SK-N-SH treated with all-trans-retinoic acid at 6 μM for 48 hours (cell line): ENCODE measurements at regions not wholly inside any gene's neighbourhood (a gene's known extent, or its start where the extent isn't known, plus 50 kb on each side); places are given as distances from the start of the nearest gene placed in this dataset.

Source experiments
- ATAC-seq: fragments of 200-7000 bp; cut with Tn5 transposase; 3 replicates; pipeline ENCODE4 v1.9.1; 2020; ENCODE audit warnings: mild to moderate bottlenecking, moderate library complexity
- ARNTL ChIP-seq: fragments of 450-650 bp; formaldehyde crosslinking; IDR thresholded peaks from 2 replicates; pipeline ENCODE4 v1.5.0; 2020; ENCODE audit warnings: low read depth, mild to moderate bottlenecking, moderate library complexity, borderline replicate concordance
- BACH2 ChIP-seq: fragments of 250-450 bp; sonication (Bioruptor Pico); IDR thresholded peaks from 2 replicates; pipeline ENCODE4 v1.9.0; 2021; ENCODE audit warnings: mild to moderate bottlenecking, borderline replicate concordance
- CSDC2 ChIP-seq: fragments of 250-450 bp; sonication (Bioruptor Pico); IDR thresholded peaks from 2 replicates; pipeline ENCODE4 v1.5.0; 2020; ENCODE audit warnings: mild to moderate bottlenecking, moderate library complexity
- ESRRG ChIP-seq: fragments of 250-450 bp; sonication (Bioruptor Pico); IDR thresholded peaks from 2 replicates; pipeline ENCODE4 v1.6.1; 2021; ENCODE audit warnings: mild to moderate bottlenecking
- GLIS3 ChIP-seq: fragments of 250-450 bp; sonication (Bioruptor Pico); IDR thresholded peaks from 2 replicates; pipeline ENCODE4 v1.5.0; 2020; ENCODE audit warnings: mild to moderate bottlenecking, moderate library complexity
- ISL1 ChIP-seq: fragments of 250-450 bp; sonication (Bioruptor Pico); IDR thresholded peaks from 2 replicates; pipeline ENCODE4 v2.1.2; 2022; ENCODE audit warnings: mild to moderate bottlenecking, moderate library complexity
- OSR1 ChIP-seq: fragments of 250-450 bp; sonication (Bioruptor Pico); IDR thresholded peaks from 2 replicates; pipeline ENCODE4 v1.8.0; 2022; ENCODE audit warnings: moderate library complexity, mild to moderate bottlenecking, inconsistent platforms
- PPARA ChIP-seq: fragments of 250-450 bp; sonication (Bioruptor Pico); IDR thresholded peaks from 2 replicates; pipeline ENCODE4 v1.5.0; 2020; ENCODE audit warnings: mild to moderate bottlenecking, borderline replicate concordance
- RARB ChIP-seq: fragments of 250-450 bp; sonication (Bioruptor Pico); IDR thresholded peaks from 2 replicates; pipeline ENCODE4 v1.8.0; 2021; ENCODE audit warnings: mild to moderate bottlenecking, moderate library complexity
- SNAI2 ChIP-seq: fragments of 250-450 bp; sonication (Bioruptor Pico); IDR thresholded peaks from 2 replicates; pipeline ENCODE4 v1.5.0; 2020; ENCODE audit warnings: mild to moderate bottlenecking, moderate library complexity
- ZC3H10 ChIP-seq: fragments of 250-450 bp; sonication (Bioruptor Pico); IDR thresholded peaks from 2 replicates; pipeline ENCODE4 v1.5.1; 2021; ENCODE audit warnings: mild to moderate bottlenecking, moderate library complexity
- ZFP3 ChIP-seq: fragments of 250-450 bp; sonication (Bioruptor Pico); IDR thresholded peaks from 2 replicates; pipeline ENCODE4 v1.5.0; 2020; ENCODE audit warnings: mild to moderate bottlenecking, moderate library complexity
- ZFP30 ChIP-seq: fragments of 450-650 bp; formaldehyde crosslinking; IDR thresholded peaks from 2 replicates; pipeline ENCODE4 v1.5.0; 2022; ENCODE audit warnings: mild to moderate bottlenecking, moderate library complexity
- ZNF565 ChIP-seq: fragments of 450-650 bp; formaldehyde crosslinking; conservative IDR thresholded peaks from 2 replicates; pipeline ENCODE4 v1.5.0; 2020; ENCODE audit warnings: low read depth, mild to moderate bottlenecking, moderate library complexity
- ZNF70 ChIP-seq: fragments of 450-650 bp; formaldehyde crosslinking; IDR thresholded peaks from 2 replicates; pipeline ENCODE4 v1.5.0; 2020; ENCODE audit warnings: mild to moderate bottlenecking, moderate library complexity
- TF ChIP-seq, protein P1 (sequence below): fragments of 250-450 bp; sonication (Bioruptor Pico); IDR thresholded peaks from 2 replicates; pipeline ENCODE4 v1.8.0; 2021; ENCODE audit warnings: low read depth, mild to moderate bottlenecking, moderate library complexity, borderline replicate concordance
- TF ChIP-seq, protein P2 (sequence below): fragments of 250-450 bp; sonication (Bioruptor Pico); IDR thresholded peaks from 2 replicates; pipeline ENCODE4 v1.5.1; 2020; ENCODE audit warnings: low read depth, mild to moderate bottlenecking, moderate library complexity
- TF ChIP-seq, protein P3 (sequence below): fragments of 250-450 bp; sonication (Bioruptor Pico); IDR thresholded peaks from 2 replicates; pipeline ENCODE4 v1.8.0; 2020; ENCODE audit warnings: mild to moderate bottlenecking, moderate library complexity, borderline replicate concordance

DNA sequence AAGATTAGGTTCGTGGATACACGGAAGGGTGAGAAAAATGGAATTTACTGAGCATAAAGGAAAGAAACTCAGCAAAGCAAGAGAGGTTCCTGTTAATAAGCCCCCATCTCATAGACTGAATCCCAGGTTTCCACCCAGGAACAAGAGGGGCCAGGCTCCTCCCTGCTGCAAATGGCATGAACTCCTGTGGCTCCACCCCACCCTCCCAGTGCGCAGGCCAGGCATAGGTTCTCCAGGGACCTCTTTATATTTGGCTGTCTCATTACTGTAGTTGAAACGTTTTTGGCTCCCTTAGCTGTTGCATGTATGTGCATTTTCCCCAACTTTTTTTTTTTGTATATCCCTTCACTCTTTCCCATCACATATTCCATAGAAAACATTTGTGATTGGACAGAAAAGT is 217.8 kb upstream of the NRP1 start:
- no peak for ATAC-seq
- TF ChIP-seq RARB (CRISPR knock-in tag) (no peak), ISL1 (CRISPR knock-in tag) (no peak), CSDC2 (CRISPR knock-in tag) (no peak), GLIS3 (CRISPR knock-in tag) (no peak), ZFP3 (CRISPR knock-in tag) (no peak), OSR1 (CRISPR knock-in tag) (no peak), ZNF70 (no peak), ZFP30 (no peak)
- TF ChIP-seq, protein P1, sequence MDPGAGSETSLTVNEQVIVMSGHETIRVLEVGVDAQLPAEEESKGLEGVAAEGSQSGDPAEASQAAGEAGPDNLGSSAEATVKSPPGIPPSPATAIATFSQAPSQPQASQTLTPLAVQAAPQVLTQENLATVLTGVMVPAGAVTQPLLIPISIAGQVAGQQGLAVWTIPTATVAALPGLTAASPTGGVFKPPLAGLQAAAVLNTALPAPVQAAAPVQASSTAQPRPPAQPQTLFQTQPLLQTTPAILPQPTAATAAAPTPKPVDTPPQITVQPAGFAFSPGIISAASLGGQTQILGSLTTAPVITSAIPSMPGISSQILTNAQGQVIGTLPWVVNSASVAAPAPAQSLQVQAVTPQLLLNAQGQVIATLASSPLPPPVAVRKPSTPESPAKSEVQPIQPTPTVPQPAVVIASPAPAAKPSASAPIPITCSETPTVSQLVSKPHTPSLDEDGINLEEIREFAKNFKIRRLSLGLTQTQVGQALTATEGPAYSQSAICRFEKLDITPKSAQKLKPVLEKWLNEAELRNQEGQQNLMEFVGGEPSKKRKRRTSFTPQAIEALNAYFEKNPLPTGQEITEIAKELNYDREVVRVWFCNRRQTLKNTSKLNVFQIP (CRISPR knock-in tag), result no peak
- TF ChIP-seq, protein P2, sequence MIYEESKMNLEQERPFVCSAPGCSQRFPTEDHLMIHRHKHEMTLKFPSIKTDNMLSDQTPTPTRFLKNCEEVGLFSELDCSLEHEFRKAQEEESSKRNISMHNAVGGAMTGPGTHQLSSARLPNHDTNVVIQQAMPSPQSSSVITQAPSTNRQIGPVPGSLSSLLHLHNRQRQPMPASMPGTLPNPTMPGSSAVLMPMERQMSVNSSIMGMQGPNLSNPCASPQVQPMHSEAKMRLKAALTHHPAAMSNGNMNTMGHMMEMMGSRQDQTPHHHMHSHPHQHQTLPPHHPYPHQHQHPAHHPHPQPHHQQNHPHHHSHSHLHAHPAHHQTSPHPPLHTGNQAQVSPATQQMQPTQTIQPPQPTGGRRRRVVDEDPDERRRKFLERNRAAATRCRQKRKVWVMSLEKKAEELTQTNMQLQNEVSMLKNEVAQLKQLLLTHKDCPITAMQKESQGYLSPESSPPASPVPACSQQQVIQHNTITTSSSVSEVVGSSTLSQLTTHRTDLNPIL (CRISPR knock-in tag), result no peak

DNA sequence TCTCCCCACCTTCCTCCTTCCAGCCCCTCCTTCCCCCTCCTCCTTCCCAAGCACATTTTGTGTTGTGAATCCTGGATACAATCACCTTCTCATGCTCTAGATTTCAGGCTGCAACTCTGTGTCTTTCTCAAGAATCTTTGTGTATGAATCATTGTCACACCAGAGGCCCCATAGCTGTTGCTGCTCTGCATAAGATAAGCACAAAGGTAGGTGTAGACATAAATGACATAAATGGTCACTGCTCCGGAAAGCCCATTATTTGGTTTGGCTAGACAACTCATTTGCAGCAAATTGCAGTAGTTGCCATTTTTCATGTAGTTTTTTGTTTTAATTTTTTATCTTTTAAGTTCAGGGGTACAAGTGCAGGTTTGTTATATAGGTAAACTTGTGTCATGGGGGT is 216.3 kb upstream of the NRP1 start:
- ATAC-seq, result no peak
- TF ChIP-seq ZNF565 (CRISPR knock-in tag) (no peak), BACH2 (CRISPR knock-in tag) (no peak), ESRRG (CRISPR knock-in tag) (no peak), OSR1 (CRISPR knock-in tag) (no peak), ZNF70 (no peak), ZFP30 (no peak), ZFP3 (CRISPR knock-in tag) (no peak), CSDC2 (CRISPR knock-in tag) (no peak), GLIS3 (CRISPR knock-in tag) (no peak), RARB (CRISPR knock-in tag) (no peak), ARNTL (no peak)
- TF ChIP-seq, protein P3, sequence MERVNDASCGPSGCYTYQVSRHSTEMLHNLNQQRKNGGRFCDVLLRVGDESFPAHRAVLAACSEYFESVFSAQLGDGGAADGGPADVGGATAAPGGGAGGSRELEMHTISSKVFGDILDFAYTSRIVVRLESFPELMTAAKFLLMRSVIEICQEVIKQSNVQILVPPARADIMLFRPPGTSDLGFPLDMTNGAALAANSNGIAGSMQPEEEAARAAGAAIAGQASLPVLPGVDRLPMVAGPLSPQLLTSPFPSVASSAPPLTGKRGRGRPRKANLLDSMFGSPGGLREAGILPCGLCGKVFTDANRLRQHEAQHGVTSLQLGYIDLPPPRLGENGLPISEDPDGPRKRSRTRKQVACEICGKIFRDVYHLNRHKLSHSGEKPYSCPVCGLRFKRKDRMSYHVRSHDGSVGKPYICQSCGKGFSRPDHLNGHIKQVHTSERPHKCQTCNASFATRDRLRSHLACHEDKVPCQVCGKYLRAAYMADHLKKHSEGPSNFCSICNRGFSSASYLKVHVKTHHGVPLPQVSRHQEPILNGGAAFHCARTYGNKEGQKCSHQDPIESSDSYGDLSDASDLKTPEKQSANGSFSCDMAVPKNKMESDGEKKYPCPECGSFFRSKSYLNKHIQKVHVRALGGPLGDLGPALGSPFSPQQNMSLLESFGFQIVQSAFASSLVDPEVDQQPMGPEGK (CRISPR knock-in tag), result no peak
- TF ChIP-seq, protein P2 (CRISPR knock-in tag), result no peak
- TF ChIP-seq, protein P1 (CRISPR knock-in tag), result no peak

DNA sequence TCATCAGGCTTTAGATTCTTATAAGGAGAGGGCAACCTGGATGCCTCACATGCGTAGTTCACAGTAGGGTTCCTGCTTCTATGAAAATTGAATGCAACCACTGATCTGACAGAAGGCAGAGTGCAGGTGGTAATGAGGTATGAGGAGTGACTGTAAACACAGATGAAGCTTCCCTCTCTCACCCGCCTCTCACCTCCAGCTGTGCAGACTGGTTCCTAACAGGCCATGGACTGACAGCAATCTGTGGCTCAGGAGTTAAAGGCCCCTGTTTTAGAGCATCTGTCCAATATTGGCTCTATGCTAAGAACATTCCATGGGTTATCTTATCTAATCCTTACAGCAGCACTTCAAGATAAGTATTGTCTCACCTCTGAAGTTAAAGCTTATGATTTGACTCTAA is 213.5 kb upstream of the NRP1 start:
- ATAC-seq, result no peak
- TF ChIP-seq ARNTL (no peak), ISL1 (CRISPR knock-in tag) (no peak), SNAI2 (CRISPR knock-in tag) (no peak), ZFP30 (no peak), ZNF565 (CRISPR knock-in tag) (no peak), OSR1 (CRISPR knock-in tag) (no peak), BACH2 (CRISPR knock-in tag) (no peak), PPARA (CRISPR knock-in tag) (no peak), RARB (CRISPR knock-in tag) (no peak), ZFP3 (CRISPR knock-in tag) (no peak), GLIS3 (CRISPR knock-in tag) (no peak), ESRRG (CRISPR knock-in tag) (no peak)
- TF ChIP-seq, protein P2 (CRISPR knock-in tag), result no peak

DNA sequence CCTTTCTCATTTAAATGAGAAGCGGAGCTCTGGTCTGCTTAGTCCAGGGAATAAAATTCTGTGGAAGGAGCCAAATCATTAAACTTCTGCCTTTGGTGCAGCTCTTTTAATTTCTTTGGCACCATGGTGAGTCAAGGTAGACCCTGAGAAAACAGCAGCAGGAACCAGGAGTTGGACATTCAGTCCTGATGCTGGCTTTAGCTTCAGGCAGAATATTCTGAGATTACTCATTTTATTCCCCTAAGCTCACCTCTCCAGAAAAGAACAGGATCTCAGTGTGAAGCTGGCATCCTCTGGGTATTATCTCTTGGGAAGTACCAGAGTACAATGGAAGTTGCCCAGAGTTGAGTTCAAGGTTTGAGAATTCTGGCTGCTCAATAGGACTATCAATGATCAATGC is 211.6 kb upstream of the NRP1 start:
- TF ChIP-seq ISL1 (CRISPR knock-in tag) (no peak), OSR1 (CRISPR knock-in tag) (no peak), BACH2 (CRISPR knock-in tag) (no peak), ZC3H10 (CRISPR knock-in tag) (no peak), SNAI2 (CRISPR knock-in tag) (no peak), RARB (CRISPR knock-in tag) (no peak)
- TF ChIP-seq, protein P1 (CRISPR knock-in tag), result no peak
- TF ChIP-seq, protein P2 (CRISPR knock-in tag), result no peak
- TF ChIP-seq, protein P3 (CRISPR knock-in tag), result no peak
- ATAC-seq, result no peak
